H9 (cell line): ENCODE measurements at regions not wholly inside any gene's neighbourhood (a gene's known extent, or its start where the extent isn't known, plus 50 kb on each side); places are given as distances from the start of the nearest gene placed in this dataset.

Experiments
- DNase-seq: peaks from one replicate; pipeline ENCODE4 v3.0.0-alpha.2; 2017
- H2AFZ ChIP-seq: one replicate; pipeline ENCODE4 v1.6.1; 2013; ENCODE audit warnings: mild to moderate bottlenecking, low read length, control low read depth, moderate library complexity
- H2AK5ac ChIP-seq: 2 replicates; pipeline ENCODE4 v1.6.1; 2013; ENCODE audit warnings: low read length, control low read depth, mixed read lengths; ENCODE audit not compliant: insufficient read length
- H2BK120ac ChIP-seq: one replicate; pipeline ENCODE4 v1.6.1; 2013; ENCODE audit warnings: low read depth, mild to moderate bottlenecking, low read length, control low read depth, inconsistent platforms; ENCODE audit not compliant: poor library complexity, severe bottlenecking
- H2BK12ac ChIP-seq: 2 replicates; pipeline ENCODE4 v1.6.1; 2013; ENCODE audit warnings: low read length, control low read depth, mixed read lengths, low read depth; ENCODE audit not compliant: insufficient read length
- H2BK15ac ChIP-seq: 2 replicates; pipeline ENCODE4 v1.6.1; 2013; ENCODE audit warnings: low read depth, low read length, control low read depth
- H2BK20ac ChIP-seq: one replicate; pipeline ENCODE4 v1.6.1; 2013; ENCODE audit warnings: low read depth, mild to moderate bottlenecking, low read length, control low read depth, inconsistent platforms; ENCODE audit not compliant: poor library complexity, severe bottlenecking
- H2BK5ac ChIP-seq: 2 replicates; pipeline ENCODE4 v1.6.1; 2013; ENCODE audit warnings: low read length, control low read depth, mixed read lengths; ENCODE audit not compliant: insufficient read length
- H3K14ac ChIP-seq: 2 replicates; pipeline ENCODE4 v1.6.1; 2013; ENCODE audit warnings: low read length, control low read depth; ENCODE audit not compliant: insufficient read depth
- H3K18ac ChIP-seq: 2 replicates; pipeline ENCODE4 v1.6.1; 2013; ENCODE audit warnings: low read depth, mild to moderate bottlenecking, mixed read lengths, low read length, control low read depth; ENCODE audit not compliant: insufficient read length
- H3K23ac ChIP-seq: 2 replicates; pipeline ENCODE4 v1.6.1; 2013; ENCODE audit warnings: low read length, control low read depth, mixed read lengths, low read depth; ENCODE audit not compliant: insufficient read length
- H3K23me2 ChIP-seq: 2 replicates; pipeline ENCODE4 v1.6.1; 2013; ENCODE audit warnings: low read depth, mild to moderate bottlenecking, mixed read lengths, low read length, control low read depth; ENCODE audit not compliant: insufficient read length, poor library complexity, severe bottlenecking
- H3K27ac ChIP-seq: 2 replicates; pipeline ENCODE4 v1.5.1; 2013; ENCODE audit warnings: low read length, control low read depth, mixed read lengths, low read depth; ENCODE audit not compliant: insufficient read length
- H3K27me3 ChIP-seq: 2 replicates; pipeline ENCODE4 v1.6.1; 2013; ENCODE audit warnings: low read length, control low read depth, inconsistent platforms; ENCODE audit not compliant: insufficient read depth
- H3K4ac ChIP-seq: 2 replicates; pipeline ENCODE4 v1.6.1; 2013; ENCODE audit warnings: low read depth, mild to moderate bottlenecking, control low read depth, inconsistent platforms, low read length, moderate library complexity
- H3K4me1 ChIP-seq: 2 replicates; pipeline ENCODE4 v1.6.1; 2013; ENCODE audit warnings: low read length, control low read depth, inconsistent platforms; ENCODE audit not compliant: insufficient read depth
- H3K4me2 ChIP-seq: 2 replicates; pipeline ENCODE4 v1.6.1; 2013; ENCODE audit warnings: low read length, control low read depth, mixed read lengths; ENCODE audit not compliant: insufficient read length, insufficient read depth
- H3K56ac ChIP-seq: 2 replicates; pipeline ENCODE4 v1.6.1; 2013; ENCODE audit warnings: low read depth, mild to moderate bottlenecking, mixed read lengths, low read length, control low read depth; ENCODE audit not compliant: insufficient read length
- H3K79me1 ChIP-seq: 2 replicates; pipeline ENCODE4 v1.6.1; 2013; ENCODE audit warnings: low read depth, mild to moderate bottlenecking, moderate library complexity, low read length, control low read depth, inconsistent platforms; ENCODE audit not compliant: insufficient read depth, poor library complexity, severe bottlenecking
- H3K79me2 ChIP-seq: 2 replicates; pipeline ENCODE4 v1.6.1; 2013; ENCODE audit warnings: low read length, control low read depth, inconsistent platforms; ENCODE audit not compliant: insufficient read depth
- H3K9ac ChIP-seq: 2 replicates; pipeline ENCODE4 v1.6.1; 2013; ENCODE audit warnings: low read length, control low read depth, mixed read lengths; ENCODE audit not compliant: insufficient read length; ENCODE audit errors: extremely low read depth
- H3K9me3 ChIP-seq: one replicate; pipeline ENCODE4 v1.6.1; 2013; ENCODE audit warnings: low read depth, low read length, inconsistent platforms; ENCODE audit not compliant: control insufficient read depth
- H3T11ph ChIP-seq: one replicate; pipeline ENCODE4 v1.6.1; 2013; ENCODE audit warnings: mild to moderate bottlenecking, low read length, control low read depth, inconsistent platforms
- H4K20me1 ChIP-seq: one replicate; pipeline ENCODE4 v1.6.1; 2013; ENCODE audit not compliant: control insufficient read depth, insufficient read length, insufficient read depth
- H4K5ac ChIP-seq: 2 replicates; pipeline ENCODE4 v1.6.1; 2013; ENCODE audit warnings: low read depth, mild to moderate bottlenecking, mixed read lengths, low read length, control low read depth; ENCODE audit not compliant: insufficient read length
- H4K8ac ChIP-seq: replicated peaks from 2 replicates; pipeline ENCODE4 v1.6.1; 2013; ENCODE audit warnings: low read length, control low read depth, mixed read lengths, low read depth; ENCODE audit not compliant: insufficient read length
- H4K91ac ChIP-seq: 2 replicates; pipeline ENCODE4 v1.6.1; 2013; ENCODE audit warnings: low read depth, mild to moderate bottlenecking, moderate library complexity, mixed read lengths, low read length, control low read depth; ENCODE audit not compliant: insufficient read length
- H3K27ac Mint-ChIP-seq, 3 experiments: 2 replicates in 2 of 3; 3 replicates in 1 of 3; pipeline ENCODE4 v1.8.0; 2020 to 2021; ENCODE audit warnings: mixed read lengths in 3 of 3, mild to moderate bottlenecking in 1 of 3, moderate library complexity in 1 of 3
- H3K27me3 Mint-ChIP-seq: 2 replicates; pipeline ENCODE4 v1.8.0; 2021; ENCODE audit warnings: low read depth, mild to moderate bottlenecking, moderate library complexity, mixed read lengths
- H3K36me3 Mint-ChIP-seq, 3 experiments: 2 replicates in 2 of 3; 3 replicates in 1 of 3; pipeline ENCODE4 v1.8.0; 2020 to 2021; ENCODE audit warnings: low read depth in 3 of 3, mixed read lengths in 3 of 3; ENCODE audit not compliant: insufficient read depth in 1 of 3
- H3K4me1 Mint-ChIP-seq, 2 experiments: 2 replicates each; pipeline ENCODE4 v1.8.0; 2020; ENCODE audit warnings: mixed read lengths in 2 of 2
- H3K4me3 Mint-ChIP-seq, 2 experiments: 2 replicates in 1 of 2; 3 replicates in 1 of 2; pipeline ENCODE4 v1.8.0; 2020 to 2021; ENCODE audit warnings: mild to moderate bottlenecking in 2 of 2, mixed read lengths in 2 of 2, moderate library complexity in 1 of 2
- H3K9me3 Mint-ChIP-seq, 2 experiments: 2 replicates in 1 of 2; 3 replicates in 1 of 2; pipeline ENCODE4 v1.8.0; 2020; ENCODE audit warnings: mild to moderate bottlenecking in 2 of 2, mixed read lengths in 2 of 2, moderate library complexity in 1 of 2
- WGBS: extraction: QIAGEN DNeasy Blood & Tissue Kit; methylation state at CpG from one replicate; pipeline ENCODE4 v1.1.7; 2013; ENCODE audit warnings: missing lambda C conversion rate, low lambda C conversion rate, mixed read lengths; ENCODE audit not compliant: insufficient read length; ENCODE audit errors: extremely low coverage; 5-methylcytosine and 5-hydroxymethylcytosine counted together
- TF ChIP-seq, protein P1 (sequence below): fragments of 200-600 bp; sonication (generic); conservative IDR thresholded peaks from 3 replicates; pipeline ENCODE4 v1.8.0; 2021; ENCODE audit warnings: antibody characterized with exemption, mild to moderate bottlenecking

DNA sequence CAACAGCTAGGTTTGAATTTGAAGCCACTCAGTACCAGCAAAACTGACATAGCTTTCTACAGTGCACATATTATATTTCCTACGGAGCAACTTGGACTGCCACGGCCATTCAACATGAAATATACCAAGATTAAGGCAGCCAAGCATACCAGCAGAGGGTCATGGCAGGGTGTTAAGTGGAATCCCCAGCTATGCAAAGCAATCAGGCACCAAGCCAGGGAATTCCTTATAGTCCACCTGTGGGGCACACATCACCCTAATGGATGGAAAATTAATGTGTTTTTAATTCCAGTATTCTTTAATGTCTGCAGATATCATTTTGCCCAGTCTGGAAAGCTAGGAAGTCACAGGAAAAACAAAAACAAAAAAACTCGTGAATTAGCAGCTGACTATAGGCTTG is 1190.3 kb downstream of the EFNB2 start:
- H3K56ac ChIP-seq, result no peak overlapping the region
- H3K79me2 ChIP-seq, result no peaks in the 10 kb centered on the region
- no peak for DNase-seq
- H3K4me2 ChIP-seq, result no peak overlapping the region
- no CpG with 5 or more reads among the region's 3 CpGs for WGBS
- H3K23me2 ChIP-seq, result no peaks in the 10 kb centered on the region
- H3K27me3 Mint-ChIP-seq, result no peaks in the 10 kb centered on the region
- no peak overlapping the region for H3K23ac ChIP-seq
- H3K4me1 Mint-ChIP-seq, result no peaks in the 10 kb centered on the region
- H2BK120ac ChIP-seq, result no peak overlapping the region
- no peaks in the 10 kb centered on the region for H3K9me3 Mint-ChIP-seq
- H4K91ac ChIP-seq, result no peak overlapping the region
- no peaks in the 10 kb centered on the region for H3K79me1 ChIP-seq
- H3K4me3 Mint-ChIP-seq, result no peak overlapping the region
- H2BK12ac ChIP-seq, result no peak overlapping the region
- H2BK20ac ChIP-seq, result no peak overlapping the region
- no peaks in the 10 kb centered on the region for H3K4me1 ChIP-seq
- no peak overlapping the region for H3K14ac ChIP-seq
- no peak overlapping the region for H4K8ac ChIP-seq
- no peak overlapping the region for H3K27ac Mint-ChIP-seq
- H3K36me3 Mint-ChIP-seq, result no peaks in the 10 kb centered on the region
- H2BK15ac ChIP-seq, result no peak overlapping the region
- H3K18ac ChIP-seq, result no peak overlapping the region
- no peaks in the 10 kb centered on the region for H3K9me3 ChIP-seq
- H3K9ac ChIP-seq, result no peak overlapping the region
- H3K4ac ChIP-seq, result no peak overlapping the region
- no peak overlapping the region for H2AFZ ChIP-seq
- TF ChIP-seq, protein P1, sequence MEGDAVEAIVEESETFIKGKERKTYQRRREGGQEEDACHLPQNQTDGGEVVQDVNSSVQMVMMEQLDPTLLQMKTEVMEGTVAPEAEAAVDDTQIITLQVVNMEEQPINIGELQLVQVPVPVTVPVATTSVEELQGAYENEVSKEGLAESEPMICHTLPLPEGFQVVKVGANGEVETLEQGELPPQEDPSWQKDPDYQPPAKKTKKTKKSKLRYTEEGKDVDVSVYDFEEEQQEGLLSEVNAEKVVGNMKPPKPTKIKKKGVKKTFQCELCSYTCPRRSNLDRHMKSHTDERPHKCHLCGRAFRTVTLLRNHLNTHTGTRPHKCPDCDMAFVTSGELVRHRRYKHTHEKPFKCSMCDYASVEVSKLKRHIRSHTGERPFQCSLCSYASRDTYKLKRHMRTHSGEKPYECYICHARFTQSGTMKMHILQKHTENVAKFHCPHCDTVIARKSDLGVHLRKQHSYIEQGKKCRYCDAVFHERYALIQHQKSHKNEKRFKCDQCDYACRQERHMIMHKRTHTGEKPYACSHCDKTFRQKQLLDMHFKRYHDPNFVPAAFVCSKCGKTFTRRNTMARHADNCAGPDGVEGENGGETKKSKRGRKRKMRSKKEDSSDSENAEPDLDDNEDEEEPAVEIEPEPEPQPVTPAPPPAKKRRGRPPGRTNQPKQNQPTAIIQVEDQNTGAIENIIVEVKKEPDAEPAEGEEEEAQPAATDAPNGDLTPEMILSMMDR, result no peak
- H2AK5ac ChIP-seq, result no peak overlapping the region
- H4K5ac ChIP-seq, result no peak overlapping the region
- H4K20me1 ChIP-seq, result no peaks in the 10 kb centered on the region
- no peaks in the 10 kb centered on the region for H3K27me3 ChIP-seq
- no peak overlapping the region for H2BK5ac ChIP-seq
- H3K27ac ChIP-seq, result no peak overlapping the region
- no peak overlapping the region for H3T11ph ChIP-seq
